ENCODE measurements at regions not wholly inside any gene's neighbourhood (a gene's known extent, or its start where the extent isn't known, plus 50 kb on each side); places are given as distances from the start of the nearest gene placed in this dataset.

DNA sequence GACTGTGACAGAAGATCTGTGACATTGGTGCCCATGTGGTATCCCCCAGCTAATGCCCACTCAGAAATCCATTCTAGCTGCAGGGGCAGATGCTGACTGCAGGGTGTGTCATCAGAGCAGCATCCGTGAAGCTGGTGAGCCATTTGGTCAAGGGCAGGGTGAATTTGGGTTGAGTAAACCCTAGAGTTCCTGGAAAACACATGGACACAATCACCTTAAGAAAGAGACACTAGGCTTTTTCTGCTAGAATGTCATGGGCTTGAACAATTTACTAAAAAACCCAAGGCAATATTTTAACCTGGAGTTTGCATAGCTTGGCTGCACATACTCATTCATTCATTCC lies 100.0 kb downstream of the ADAMTS15 start:
- no peak for DNase-seq
- no peaks in the 10 kb centered on the region for H3K36me3 ChIP-seq
- H3K9ac ChIP-seq (ENCODE audit: low read depth in 2 of 2, low read length in 2 of 2), result no peak overlapping the region
- no peak overlapping the region for H3K27ac ChIP-seq
- no peak overlapping the region for H3K4me3 ChIP-seq
- intact Hi-C loops (cut with DNase I), result no loop called here
- no peak for TF ChIP-seq CTCF (IDR thresholded peaks at IDR 0.05)
- no peaks in the 10 kb centered on the region for H3K4me1 ChIP-seq
- H3K27me3 ChIP-seq, result no peaks in the 10 kb centered on the region
- no peaks in the 10 kb centered on the region for H3K9me3 ChIP-seq

- Histone ChIP-seq H3K27ac (no peak overlapping the region), H3K4me3 (no peak overlapping the region), H3K27me3 (no peaks in the 10 kb centered on the region), H3K9ac (ENCODE audit: low read depth in 2 of 2, low read length in 2 of 2) (no peak overlapping the region), H3K4me1 (no peaks in the 10 kb centered on the region), H3K9me3 (no peaks in the 10 kb centered on the region), H3K36me3 (no peaks in the 10 kb centered on the region)
- no peak for DNase-seq
- intact Hi-C loops (cut with DNase I), result no loop called here
- no peak for TF ChIP-seq CTCF (IDR thresholded peaks at IDR 0.05)
Measured at GRCh38 chr11:130549393-130549999, 101.1 kb downstream of the ADAMTS15 start.

- no peak for DNase-seq
- no peak for TF ChIP-seq CTCF (IDR thresholded peaks at IDR 0.05)
- H3K4me3 ChIP-seq, result no peak overlapping the region
- no peaks in the 10 kb centered on the region for H3K27me3 ChIP-seq
- no peak overlapping the region for H3K9ac ChIP-seq (ENCODE audit: low read depth in 2 of 2, low read length in 2 of 2)
- H3K4me1 ChIP-seq, result no peaks in the 10 kb centered on the region
- intact Hi-C loops (cut with DNase I), result no loop called here
- H3K9me3 ChIP-seq, result no peaks in the 10 kb centered on the region
- H3K27ac ChIP-seq, result no peak overlapping the region
- no peaks in the 10 kb centered on the region for H3K36me3 ChIP-seq
Measured at GRCh38 chr11:130550150-130550549, 101.7 kb downstream of the ADAMTS15 start.

GRCh38 chr11:130550984-130551383 lies 102.5 kb downstream of the ADAMTS15 start:
- no peak overlapping the region for H3K27ac ChIP-seq
- no peaks in the 10 kb centered on the region for H3K4me1 ChIP-seq
- no peaks in the 10 kb centered on the region for H3K27me3 ChIP-seq
- intact Hi-C loops (cut with DNase I), result no loop called here
- H3K36me3 ChIP-seq, result no peaks in the 10 kb centered on the region
- no peak overlapping the region for H3K9ac ChIP-seq (ENCODE audit: low read depth in 2 of 2, low read length in 2 of 2)
- DNase-seq, result no peak
- no peak overlapping the region for H3K4me3 ChIP-seq
- TF ChIP-seq CTCF (IDR thresholded peaks at IDR 0.05), result no peak
- no peaks in the 10 kb centered on the region for H3K9me3 ChIP-seq

DNA sequence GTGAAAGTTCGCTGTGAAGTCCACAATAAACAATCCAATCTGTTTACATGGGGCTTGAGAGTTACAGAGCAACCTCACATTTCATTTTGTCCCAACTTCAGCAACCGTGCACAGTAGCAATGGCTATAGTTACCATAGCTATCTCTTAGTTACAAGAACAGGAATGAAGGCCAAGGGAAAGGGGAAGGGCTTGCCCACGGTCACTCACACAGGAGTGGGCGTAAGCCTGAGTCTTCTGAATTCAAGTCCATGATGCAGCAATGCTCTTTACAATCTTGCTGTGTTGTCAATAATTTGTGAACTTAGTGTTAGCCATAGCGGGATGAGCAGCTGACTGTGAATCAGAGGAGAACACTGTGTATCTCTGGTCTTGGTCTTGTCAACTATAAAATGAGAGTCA lies 102.9 kb downstream of the ADAMTS15 start:
- Histone ChIP-seq H3K27me3 (no peaks in the 10 kb centered on the region), H3K36me3 (no peaks in the 10 kb centered on the region), H3K9ac (ENCODE audit: low read depth in 2 of 2, low read length in 2 of 2) (no peak overlapping the region), H3K4me1 (no peaks in the 10 kb centered on the region), H3K27ac (no peak overlapping the region), H3K4me3 (no peak overlapping the region), H3K9me3 (no peaks in the 10 kb centered on the region)
- intact Hi-C loops (cut with DNase I), result no loop called here
- TF ChIP-seq CTCF (IDR thresholded peaks at IDR 0.05), result no peak
- no peak for DNase-seq
